Vagina (tissue), 2 donors: ENCODE measurements at regions not wholly inside any gene's neighbourhood (a gene's known extent, or its start where the extent isn't known, plus 50 kb on each side); places are given as distances from the start of the nearest gene placed in this dataset.

Experiments
- POLR2AphosphoS5 ChIP-seq, 2 donors: sonication (generic); formaldehyde crosslinking; IDR thresholded peaks; one replicate each; pipeline ENCODE4 v1.9.0; 2017; ENCODE audit warnings: antibody characterized with exemption in 2 of 2, mild to moderate bottlenecking in 2 of 2, low read depth in 1 of 2; ENCODE audit not compliant: insufficient read depth in 1 of 2
- TF ChIP-seq, protein P1 (sequence below), 3 experiments: fragments of 450-650 bp in 2 of 3; fragments of 200-600 bp in 1 of 3; sonication (generic) in 1 of 3; IDR thresholded peaks; one replicate each; pipeline ENCODE4 v1.5.1; 2017 to 2019; ENCODE audit warnings: antibody characterized with exemption in 3 of 3, mild to moderate bottlenecking in 2 of 3, moderate library complexity in 2 of 3

- TF ChIP-seq, protein P1, sequence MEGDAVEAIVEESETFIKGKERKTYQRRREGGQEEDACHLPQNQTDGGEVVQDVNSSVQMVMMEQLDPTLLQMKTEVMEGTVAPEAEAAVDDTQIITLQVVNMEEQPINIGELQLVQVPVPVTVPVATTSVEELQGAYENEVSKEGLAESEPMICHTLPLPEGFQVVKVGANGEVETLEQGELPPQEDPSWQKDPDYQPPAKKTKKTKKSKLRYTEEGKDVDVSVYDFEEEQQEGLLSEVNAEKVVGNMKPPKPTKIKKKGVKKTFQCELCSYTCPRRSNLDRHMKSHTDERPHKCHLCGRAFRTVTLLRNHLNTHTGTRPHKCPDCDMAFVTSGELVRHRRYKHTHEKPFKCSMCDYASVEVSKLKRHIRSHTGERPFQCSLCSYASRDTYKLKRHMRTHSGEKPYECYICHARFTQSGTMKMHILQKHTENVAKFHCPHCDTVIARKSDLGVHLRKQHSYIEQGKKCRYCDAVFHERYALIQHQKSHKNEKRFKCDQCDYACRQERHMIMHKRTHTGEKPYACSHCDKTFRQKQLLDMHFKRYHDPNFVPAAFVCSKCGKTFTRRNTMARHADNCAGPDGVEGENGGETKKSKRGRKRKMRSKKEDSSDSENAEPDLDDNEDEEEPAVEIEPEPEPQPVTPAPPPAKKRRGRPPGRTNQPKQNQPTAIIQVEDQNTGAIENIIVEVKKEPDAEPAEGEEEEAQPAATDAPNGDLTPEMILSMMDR (IDR thresholded peaks at IDR 0.05), result no peak
- TF ChIP-seq POLR2AphosphoS5 (IDR thresholded peaks at IDR 0.05; ENCODE audit: insufficient read depth in 1 of 2, low read depth in 1 of 2), result no peak
Observed at GRCh38 chr15:47390208-47390765, 327.0 kb upstream of the SEMA6D start.
